ENCODE measurements at regions not wholly inside any gene's neighbourhood (a gene's known extent, or its start where the extent isn't known, plus 50 kb on each side); places are given as distances from the start of the nearest gene placed in this dataset.

GRCh38 chr6:143589162-143589561, 77.6 kb upstream of the FUCA2 start:
- TF ChIP-seq CTCF (IDR thresholded peaks at IDR 0.05; ENCODE audit: control insufficient read depth, insufficient read depth, low read depth, low read length, missing control alignments) = no peak
- no peak for DNase-seq (ENCODE audit: low read depth)
- H3K4me3 ChIP-seq (ENCODE audit: control insufficient read depth, low read depth, low read length) = no peak overlapping the region

- no peak for DNase-seq (ENCODE audit: low read depth)
- no peak overlapping the region for H3K4me3 ChIP-seq (ENCODE audit: control insufficient read depth, low read depth, low read length)
- no peak for TF ChIP-seq CTCF (IDR thresholded peaks at IDR 0.05; ENCODE audit: control insufficient read depth, insufficient read depth, low read depth, low read length, missing control alignments)
These were observed 75.0 kb upstream of the FUCA2 start for GRCh38 chr6:143586557-143586956.

- no peak for TF ChIP-seq CTCF (IDR thresholded peaks at IDR 0.05; ENCODE audit: control insufficient read depth, insufficient read depth, low read depth, low read length, missing control alignments)
- no peak overlapping the region for H3K4me3 ChIP-seq (ENCODE audit: control insufficient read depth, low read depth, low read length)
- no peak for DNase-seq (ENCODE audit: low read depth)
These were observed 74.2 kb upstream of the FUCA2 start for GRCh38 chr6:143585716-143586115.

GRCh38 chr6:143585241-143585640, 73.7 kb upstream of the FUCA2 start:
- no peak overlapping the region for H3K4me3 ChIP-seq (ENCODE audit: control insufficient read depth, low read depth, low read length)
- no peak for TF ChIP-seq CTCF (IDR thresholded peaks at IDR 0.05; ENCODE audit: control insufficient read depth, insufficient read depth, low read depth, low read length, missing control alignments)
- no peak for DNase-seq (ENCODE audit: low read depth)

- no peak overlapping the region for H3K4me3 ChIP-seq (ENCODE audit: control insufficient read depth, low read depth, low read length)
- no peak for TF ChIP-seq CTCF (IDR thresholded peaks at IDR 0.05; ENCODE audit: control insufficient read depth, insufficient read depth, low read depth, low read length, missing control alignments)
- DNase-seq (ENCODE audit: low read depth) = no peak
These were observed 72.2 kb upstream of the FUCA2 start for GRCh38 chr6:143583542-143584327.

- no peak for DNase-seq (ENCODE audit: low read depth)
- no peak overlapping the region for H3K4me3 ChIP-seq (ENCODE audit: control insufficient read depth, low read depth, low read length)
- TF ChIP-seq CTCF (IDR thresholded peaks at IDR 0.05; ENCODE audit: control insufficient read depth, insufficient read depth, low read depth, low read length, missing control alignments) = no peak
These were observed 70.4 kb upstream of the FUCA2 start for GRCh38 chr6:143581835-143582480.
